AG09309 (cell line): ENCODE measurements at regions not wholly inside any gene's neighbourhood (a gene's known extent, or its start where the extent isn't known, plus 50 kb on each side); places are given as distances from the start of the nearest gene placed in this dataset.
"Not testable (repeated sequence)": the region's sequence is repeated elsewhere in the genome, so short reads cannot be mapped to it uniquely, and the experiment has no call there.

ENCODE experiments used
- DNase-seq: peaks from one replicate; pipeline ENCODE4 v3.0.0-alpha.2; 2010; ENCODE audit warnings: low read depth
- H3K4me3 ChIP-seq: 2 replicates; pipeline ENCODE4 v1.5.1; 2011; ENCODE audit warnings: mild to moderate bottlenecking, low read depth, low read length, moderate library complexity; ENCODE audit not compliant: control insufficient read depth
- TF ChIP-seq, protein P1 (sequence below): IDR thresholded peaks from 2 replicates; pipeline ENCODE4 v1.5.1; 2011; ENCODE audit warnings: mild to moderate bottlenecking, low read depth, low read length, inconsistent platforms; ENCODE audit not compliant: insufficient read depth, control insufficient read depth; ENCODE audit errors: missing control alignments

- TF ChIP-seq, protein P1, sequence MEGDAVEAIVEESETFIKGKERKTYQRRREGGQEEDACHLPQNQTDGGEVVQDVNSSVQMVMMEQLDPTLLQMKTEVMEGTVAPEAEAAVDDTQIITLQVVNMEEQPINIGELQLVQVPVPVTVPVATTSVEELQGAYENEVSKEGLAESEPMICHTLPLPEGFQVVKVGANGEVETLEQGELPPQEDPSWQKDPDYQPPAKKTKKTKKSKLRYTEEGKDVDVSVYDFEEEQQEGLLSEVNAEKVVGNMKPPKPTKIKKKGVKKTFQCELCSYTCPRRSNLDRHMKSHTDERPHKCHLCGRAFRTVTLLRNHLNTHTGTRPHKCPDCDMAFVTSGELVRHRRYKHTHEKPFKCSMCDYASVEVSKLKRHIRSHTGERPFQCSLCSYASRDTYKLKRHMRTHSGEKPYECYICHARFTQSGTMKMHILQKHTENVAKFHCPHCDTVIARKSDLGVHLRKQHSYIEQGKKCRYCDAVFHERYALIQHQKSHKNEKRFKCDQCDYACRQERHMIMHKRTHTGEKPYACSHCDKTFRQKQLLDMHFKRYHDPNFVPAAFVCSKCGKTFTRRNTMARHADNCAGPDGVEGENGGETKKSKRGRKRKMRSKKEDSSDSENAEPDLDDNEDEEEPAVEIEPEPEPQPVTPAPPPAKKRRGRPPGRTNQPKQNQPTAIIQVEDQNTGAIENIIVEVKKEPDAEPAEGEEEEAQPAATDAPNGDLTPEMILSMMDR, result no peak
- no peak for DNase-seq
- H3K4me3 ChIP-seq, result no peak overlapping the region
Observed at GRCh38 chr7:152522571-152523067, 86.8 kb upstream of the KMT2C start.

DNA sequence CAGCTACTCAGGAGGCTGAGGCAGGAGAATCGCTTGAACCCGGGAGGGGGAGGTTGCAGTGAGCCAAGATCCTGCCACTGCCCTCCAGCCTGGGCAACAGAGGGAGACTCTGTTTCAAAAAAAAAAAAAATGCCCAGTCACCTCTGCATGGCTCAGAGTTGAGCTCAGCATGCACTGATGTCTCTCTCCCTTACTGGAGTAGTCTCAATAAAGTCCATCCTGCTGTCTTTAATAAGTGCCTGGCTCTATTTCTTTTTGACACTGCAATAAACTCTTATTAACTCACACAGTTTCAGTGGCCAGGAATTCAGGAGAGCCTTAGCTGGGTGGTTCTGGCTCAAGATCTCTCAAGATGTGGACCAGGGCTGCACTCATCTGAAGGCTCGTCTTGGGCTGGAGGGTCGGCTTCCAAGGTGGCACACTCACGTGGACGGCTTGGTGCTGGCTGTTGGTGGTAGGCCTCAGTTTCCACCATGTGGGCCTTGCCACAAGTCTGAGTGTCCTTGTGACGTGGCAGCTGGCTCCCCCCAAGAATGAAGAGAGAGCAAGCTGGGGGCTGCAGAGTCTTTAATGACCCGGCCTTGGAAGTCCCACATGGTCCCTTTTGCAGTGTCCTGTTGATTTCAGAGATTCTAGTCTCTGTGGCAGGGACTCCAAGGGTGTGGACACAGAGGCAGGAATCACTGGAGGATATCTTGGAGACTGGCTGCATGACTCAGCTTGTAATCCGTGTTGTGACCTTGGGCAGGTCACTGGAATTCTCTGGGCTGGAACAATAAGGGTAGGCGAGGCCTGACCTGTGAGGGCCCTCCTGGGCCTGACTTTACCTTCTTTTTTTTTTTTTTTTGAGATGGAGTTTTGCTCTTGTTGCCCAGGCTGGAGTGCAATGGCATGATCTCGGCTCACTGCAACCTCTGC is 85.9 kb upstream of the KMT2C start:
- H3K4me3 ChIP-seq, result no peak overlapping the region
- TF ChIP-seq, protein P1, result no peak
- DNase-seq, result no peak

- DNase-seq, result no peak
- TF ChIP-seq, protein P1, result no peak
- H3K4me3 ChIP-seq, result no peak overlapping the region
Observed at GRCh38 chr7:152520861-152521302, 85.1 kb upstream of the KMT2C start.

GRCh38 chr7:152519290-152519689 is 83.5 kb upstream of the KMT2C start:
- no peak for DNase-seq
- H3K4me3 ChIP-seq, result no peak overlapping the region
- TF ChIP-seq, protein P1, result no peak

GRCh38 chr7:152516216-152516615 is 80.4 kb upstream of the KMT2C start:
- no peak for DNase-seq
- H3K4me3 ChIP-seq, result no peak overlapping the region
- TF ChIP-seq, protein P1, result no peak

- not testable (repeated sequence) for H3K4me3 ChIP-seq, DNase-seq
Observed at GRCh38 chr7:152515266-152515950, 79.6 kb upstream of the KMT2C start.

DNA sequence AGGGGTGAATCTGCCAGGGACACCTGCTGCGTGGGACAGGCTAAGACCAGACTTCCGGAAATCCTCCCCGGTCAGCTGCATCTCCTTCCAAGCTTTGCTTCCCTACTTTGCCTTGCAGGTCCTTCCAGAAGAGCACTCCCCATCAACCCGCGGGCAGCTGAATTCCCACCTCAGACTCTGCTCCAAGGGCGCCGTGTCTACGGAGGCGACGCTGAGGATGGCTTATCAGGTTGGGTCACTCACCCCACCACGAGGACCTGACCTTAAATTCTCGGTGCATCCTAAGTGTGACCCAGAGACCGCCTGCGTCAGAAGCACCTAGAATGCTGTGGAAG is 78.9 kb upstream of the KMT2C start:
- H3K4me3 ChIP-seq, result no peak overlapping the region
- no peak for DNase-seq
- TF ChIP-seq, protein P1, result no peak
